ENCODE measurements at regions not wholly inside any gene's neighbourhood (a gene's known extent, or its start where the extent isn't known, plus 50 kb on each side); places are given as distances from the start of the nearest gene placed in this dataset.

GRCh38 chr2:123061534-123061933 lies 963.6 kb upstream of the CNTNAP5 start:
- H3K4me3 Mint-ChIP-seq (ENCODE audit: unreplicated experiment), result no peak overlapping the region
- no peak for DNase-seq (ENCODE audit: extremely low spot score, unreplicated experiment)
- no peaks in the 10 kb centered on the region for H3K27me3 Mint-ChIP-seq (ENCODE audit: unreplicated experiment)
- peaks cover 11% of the 10 kb centered on the region for H3K9me3 Mint-ChIP-seq (ENCODE audit: unreplicated experiment)
- no peaks in the 10 kb centered on the region for H3K36me3 Mint-ChIP-seq (ENCODE audit: unreplicated experiment)
- H3K27ac Mint-ChIP-seq (ENCODE audit: unreplicated experiment), result no peak overlapping the region
- no peaks in the 10 kb centered on the region for H3K4me1 Mint-ChIP-seq (ENCODE audit: unreplicated experiment)
- TF ChIP-seq CTCF (IDR thresholded peaks at IDR 0.05), result no peak

- Mint-ChIP-seq H3K36me3 (ENCODE audit: unreplicated experiment) (no peaks in the 10 kb centered on the region), H3K27me3 (ENCODE audit: unreplicated experiment) (no peaks in the 10 kb centered on the region)
Measured at GRCh38 chr2:123073371-123073770, 951.7 kb upstream of the CNTNAP5 start.

DNA sequence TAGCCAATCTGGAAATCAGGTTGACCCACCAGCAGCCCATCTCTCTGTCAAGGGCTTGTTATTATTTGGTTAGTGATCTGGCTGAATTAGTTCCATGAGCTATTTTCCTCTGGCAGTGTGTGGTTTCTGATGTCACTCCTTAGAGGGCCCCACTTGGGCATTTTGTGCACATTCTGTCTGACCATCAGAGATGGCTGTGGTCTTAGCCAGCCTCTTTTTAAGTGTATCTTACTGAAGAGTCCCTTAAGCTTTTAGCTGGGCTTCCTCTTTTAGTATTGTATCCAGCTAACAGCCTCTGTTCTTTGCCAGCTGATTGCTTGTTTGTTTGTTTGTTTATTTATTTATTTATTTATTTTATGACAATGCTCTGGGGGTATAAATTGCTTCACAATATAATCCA lies 951.1 kb upstream of the CNTNAP5 start:
- H3K4me3 Mint-ChIP-seq (ENCODE audit: unreplicated experiment), result no peak overlapping the region
- DNase-seq (ENCODE audit: extremely low spot score, unreplicated experiment), result no peak
- peaks cover 11% of the 10 kb centered on the region for H3K9me3 Mint-ChIP-seq (ENCODE audit: unreplicated experiment)
- H3K27ac Mint-ChIP-seq (ENCODE audit: unreplicated experiment), result no peak overlapping the region
- no peaks in the 10 kb centered on the region for H3K4me1 Mint-ChIP-seq (ENCODE audit: unreplicated experiment)
- no peaks in the 10 kb centered on the region for H3K36me3 Mint-ChIP-seq (ENCODE audit: unreplicated experiment)
- TF ChIP-seq CTCF (IDR thresholded peaks at IDR 0.05), result no peak
- H3K27me3 Mint-ChIP-seq (ENCODE audit: unreplicated experiment), result no peaks in the 10 kb centered on the region

More at GRCh38 chr2:123073371-123073770, 951.7 kb upstream of the CNTNAP5 start:
- Mint-ChIP-seq H3K27ac (ENCODE audit: unreplicated experiment) (no peak overlapping the region), H3K4me1 (ENCODE audit: unreplicated experiment) (no peaks in the 10 kb centered on the region), H3K9me3 (ENCODE audit: unreplicated experiment) (peaks cover 11% of the 10 kb centered on the region), H3K4me3 (ENCODE audit: unreplicated experiment) (no peak overlapping the region)
- TF ChIP-seq CTCF (IDR thresholded peaks at IDR 0.05), result no peak
- DNase-seq (ENCODE audit: extremely low spot score, unreplicated experiment), result no peak

DNA sequence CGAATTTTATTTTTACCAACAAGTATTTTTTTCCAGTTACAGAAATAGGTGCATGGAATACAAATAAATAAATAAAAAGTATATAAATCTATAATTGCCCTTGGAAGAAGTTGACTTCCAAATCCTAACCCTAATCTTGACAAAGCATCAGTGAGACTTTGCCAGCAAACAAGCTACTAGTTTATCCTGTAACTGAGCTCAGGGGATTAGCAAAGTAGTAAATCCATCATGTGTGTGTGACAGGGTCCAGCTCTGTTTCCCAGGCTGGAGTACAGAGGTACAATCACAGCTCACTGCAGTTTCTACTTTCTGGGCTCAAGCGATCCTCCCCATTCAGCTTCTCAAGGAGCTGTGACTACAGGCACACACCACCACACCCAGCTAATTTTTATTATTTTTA lies 948.0 kb upstream of the CNTNAP5 start:
- no peaks in the 10 kb centered on the region for H3K36me3 Mint-ChIP-seq (ENCODE audit: unreplicated experiment)
- H3K4me3 Mint-ChIP-seq (ENCODE audit: unreplicated experiment), result no peak overlapping the region
- TF ChIP-seq CTCF (IDR thresholded peaks at IDR 0.05), result no peak

GRCh38 chr2:123080331-123080730 lies 944.8 kb upstream of the CNTNAP5 start:
- no peak overlapping the region for H3K4me3 Mint-ChIP-seq (ENCODE audit: unreplicated experiment)
- peaks cover 14% of the 10 kb centered on the region for H3K9me3 Mint-ChIP-seq (ENCODE audit: unreplicated experiment)
- H3K27ac Mint-ChIP-seq (ENCODE audit: unreplicated experiment), result no peak overlapping the region
- peaks cover 13% of the 10 kb centered on the region for H3K4me1 Mint-ChIP-seq (ENCODE audit: unreplicated experiment)
- no peaks in the 10 kb centered on the region for H3K36me3 Mint-ChIP-seq (ENCODE audit: unreplicated experiment)
- DNase-seq (ENCODE audit: extremely low spot score, unreplicated experiment), result no peak
- no peak for TF ChIP-seq CTCF (IDR thresholded peaks at IDR 0.05)
- H3K27me3 Mint-ChIP-seq (ENCODE audit: unreplicated experiment), result no peaks in the 10 kb centered on the region

More for the DNA sequence above, 948.0 kb upstream of the CNTNAP5 start:
- H3K27me3 Mint-ChIP-seq (ENCODE audit: unreplicated experiment), result no peaks in the 10 kb centered on the region
- DNase-seq (ENCODE audit: extremely low spot score, unreplicated experiment), result no peak
- H3K4me1 Mint-ChIP-seq (ENCODE audit: unreplicated experiment), result peaks cover 8% of the 10 kb centered on the region
- peaks cover 20% of the 10 kb centered on the region for H3K9me3 Mint-ChIP-seq (ENCODE audit: unreplicated experiment)
- no peak overlapping the region for H3K27ac Mint-ChIP-seq (ENCODE audit: unreplicated experiment)

Measured in osteocyte (in vitro differentiated cells).